Osteoblast (primary cell): ENCODE measurements at regions not wholly inside any gene's neighbourhood (a gene's known extent, or its start where the extent isn't known, plus 50 kb on each side); places are given as distances from the start of the nearest gene placed in this dataset.

ENCODE experiments used
- DNase-seq: peaks from one replicate; pipeline ENCODE4 v3.0.0; 2011; ENCODE audit warnings: low spot score, mixed read lengths; ENCODE audit not compliant: insufficient read length; ENCODE audit errors: missing footprints
- H2AFZ ChIP-seq: 2 replicates; pipeline ENCODE4 v1.6.0; 2011; ENCODE audit warnings: mild to moderate bottlenecking, low read length
- H3K27ac ChIP-seq: 2 replicates; pipeline ENCODE4 v1.5.1; 2011; ENCODE audit warnings: mild to moderate bottlenecking, low read depth, low read length, moderate library complexity
- H3K27me3 ChIP-seq: 2 replicates; pipeline ENCODE4 v1.6.0; 2012; ENCODE audit warnings: mild to moderate bottlenecking, control low read depth, inconsistent platforms, low read length, moderate library complexity; ENCODE audit not compliant: insufficient read depth
- H3K36me3 ChIP-seq: 2 replicates; pipeline ENCODE4 v1.5.1; 2011; ENCODE audit warnings: mild to moderate bottlenecking, low read length, control low read depth, moderate library complexity; ENCODE audit not compliant: insufficient read depth
- H3K4me1 ChIP-seq: 2 replicates; pipeline ENCODE4 v1.5.1; 2011; ENCODE audit warnings: mild to moderate bottlenecking, low read length, control low read depth, moderate library complexity; ENCODE audit not compliant: insufficient read depth
- H3K4me2 ChIP-seq: 2 replicates; pipeline ENCODE4 v1.6.0; 2011; ENCODE audit warnings: mild to moderate bottlenecking, low read length; ENCODE audit not compliant: insufficient read depth
- H3K4me3 ChIP-seq: fragments of 200-600 bp; sonication (generic); 3 replicates; pipeline ENCODE4 v1.5.1; 2012; ENCODE audit warnings: mild to moderate bottlenecking, low read length, inconsistent platforms; ENCODE audit not compliant: insufficient read depth
- H3K79me2 ChIP-seq: 2 replicates; pipeline ENCODE4 v1.6.0; 2012; ENCODE audit warnings: mild to moderate bottlenecking, low read length, control low read depth, inconsistent platforms; ENCODE audit not compliant: insufficient read depth
- H3K9me3 ChIP-seq: 2 replicates; pipeline ENCODE4 v1.5.1; 2011; ENCODE audit warnings: low read depth, low read length, control low read depth
- H4K20me1 ChIP-seq: 2 replicates; pipeline ENCODE4 v1.6.0; 2012; ENCODE audit warnings: mild to moderate bottlenecking, low read length, control low read depth; ENCODE audit not compliant: insufficient read depth
- CTCF ChIP-seq: IDR thresholded peaks from 2 replicates; pipeline ENCODE4 v1.5.1; 2011; ENCODE audit warnings: mild to moderate bottlenecking, low read depth, low read length, moderate library complexity; ENCODE audit errors: extremely low read depth

- Histone ChIP-seq H3K4me3 (no peak overlapping the region), H3K27ac (no peak overlapping the region), H4K20me1 (no peaks in the 10 kb centered on the region), H3K79me2 (no peaks in the 10 kb centered on the region), H2AFZ (no peak overlapping the region), H3K9me3 (no peaks in the 10 kb centered on the region), H3K27me3 (no peaks in the 10 kb centered on the region), H3K4me1 (peaks cover 5% of the 10 kb centered on the region), H3K36me3 (no peaks in the 10 kb centered on the region), H3K4me2 (no peak overlapping the region)
- no peak for TF ChIP-seq CTCF
- no peak for DNase-seq
Measured at GRCh38 chr6:19734061-19734460, 103.1 kb upstream of the ID4 start.

- Histone ChIP-seq H3K9me3 (no peaks in the 10 kb centered on the region), H3K27me3 (no peaks in the 10 kb centered on the region), H3K4me1 (peaks cover 5% of the 10 kb centered on the region), H3K27ac (no peak overlapping the region), H3K4me2 (no peak overlapping the region), H3K36me3 (no peaks in the 10 kb centered on the region), H2AFZ (no peak overlapping the region), H3K79me2 (no peaks in the 10 kb centered on the region), H4K20me1 (no peaks in the 10 kb centered on the region), H3K4me3 (no peak overlapping the region)
- DNase-seq: no peak
- no peak for TF ChIP-seq CTCF
Measured at GRCh38 chr6:19734519-19734918, 102.7 kb upstream of the ID4 start.

- H3K4me1 ChIP-seq: peaks cover 5% of the 10 kb centered on the region
- no peak overlapping the region for H3K4me2 ChIP-seq
- no peaks in the 10 kb centered on the region for H3K36me3 ChIP-seq
- no peak overlapping the region for H3K27ac ChIP-seq
- H3K4me3 ChIP-seq: no peak overlapping the region
- no peak for TF ChIP-seq CTCF
- H3K79me2 ChIP-seq: no peaks in the 10 kb centered on the region
- H3K9me3 ChIP-seq: no peaks in the 10 kb centered on the region
- DNase-seq: peak; percentile 3
- H4K20me1 ChIP-seq: no peaks in the 10 kb centered on the region
- no peaks in the 10 kb centered on the region for H3K27me3 ChIP-seq
- no peak overlapping the region for H2AFZ ChIP-seq
Measured at GRCh38 chr6:19736066-19736465, 101.1 kb upstream of the ID4 start.

- TF ChIP-seq CTCF: no peak
- no peak for DNase-seq
- H3K79me2 ChIP-seq: no peaks in the 10 kb centered on the region
Measured at GRCh38 chr6:19738010-19738409, 99.2 kb upstream of the ID4 start.

More at GRCh38 chr6:19738010-19738409, 99.2 kb upstream of the ID4 start:
- Histone ChIP-seq H3K9me3 (no peaks in the 10 kb centered on the region), H3K27me3 (no peaks in the 10 kb centered on the region), H3K4me2 (no peak overlapping the region), H3K4me3 (no peak overlapping the region), H2AFZ (no peak overlapping the region), H4K20me1 (no peaks in the 10 kb centered on the region), H3K36me3 (no peaks in the 10 kb centered on the region), H3K27ac (no peak overlapping the region), H3K4me1 (no peaks in the 10 kb centered on the region)
